ENCODE measurements at regions not wholly inside any gene's neighbourhood (a gene's known extent, or its start where the extent isn't known, plus 50 kb on each side); places are given as distances from the start of the nearest gene placed in this dataset.

GRCh38 chr14:106681568-106681967 is 1155.2 kb downstream of the TMEM121 start:
- TF ChIP-seq CTCF (conservative IDR thresholded peaks at IDR 0.05; ENCODE audit: low read depth, low read length) = peak; percentile 85
- TF ChIP-seq EZH2 (IDR thresholded peaks at IDR 0.05; ENCODE audit: borderline replicate concordance, low read depth, low read length, poor library complexity, severe bottlenecking) = no peak
- no peak overlapping the region for H3K4me3 ChIP-seq (ENCODE audit: low read depth, low read length, poor library complexity, severe bottlenecking)
- no peaks in the 10 kb centered on the region for H3K9me3 ChIP-seq (ENCODE audit: low read depth, low read length, poor library complexity, severe bottlenecking)
- H3K27me3 ChIP-seq (replicated peaks; ENCODE audit: insufficient read depth, low read depth, low read length, poor library complexity) = no peaks in the 10 kb centered on the region
- ChIA-PET CTCF (interaction anchor here (0.8 to 1.0 kb wide), 3 partner anchors 13 to 29 kb away, joined by 3 read pairs; no protein-coding TSS in a partner anchor), POLR2A (ENCODE audit: low non-redundant PET) (no interaction called here)
- H3K36me3 ChIP-seq (ENCODE audit: insufficient read depth, low read length, poor library complexity, severe bottlenecking) = no peaks in the 10 kb centered on the region
- BruUV-seq (replicated peaks) = no TSS peak
- H3K27ac ChIP-seq (ENCODE audit: low read depth, low read length, poor library complexity, severe bottlenecking) = peak overlapping the region; percentile 26
- peak; percentile 57 for DNase-seq (ENCODE audit: low spot score)
- intact Hi-C loops (cut with micrococcal nuclease; ENCODE audit: unreplicated experiment) = no loop called here
- peaks cover 30% of the 10 kb centered on the region for H3K4me1 ChIP-seq (ENCODE audit: insufficient read depth, low read length, poor library complexity, severe bottlenecking)

- CTCF ChIA-PET = no interaction called here
- Histone ChIP-seq H3K36me3 (ENCODE audit: insufficient read depth, low read length, poor library complexity, severe bottlenecking) (no peaks in the 10 kb centered on the region), H3K9me3 (ENCODE audit: low read depth, low read length, poor library complexity, severe bottlenecking) (no peaks in the 10 kb centered on the region), H3K27me3 (replicated peaks; ENCODE audit: insufficient read depth, low read depth, low read length, poor library complexity) (no peaks in the 10 kb centered on the region), H3K4me3 (ENCODE audit: low read depth, low read length, poor library complexity, severe bottlenecking) (no peak overlapping the region), H3K27ac (ENCODE audit: low read depth, low read length, poor library complexity, severe bottlenecking) (no peak overlapping the region), H3K4me1 (ENCODE audit: insufficient read depth, low read length, poor library complexity, severe bottlenecking) (peaks cover 29% of the 10 kb centered on the region)
- no TSS peak for BruUV-seq (replicated peaks)
- TF ChIP-seq EZH2 (IDR thresholded peaks at IDR 0.05; ENCODE audit: borderline replicate concordance, low read depth, low read length, poor library complexity, severe bottlenecking) (no peak), CTCF (conservative IDR thresholded peaks at IDR 0.05; ENCODE audit: low read depth, low read length) (no peak)
- DNase-seq (ENCODE audit: low spot score) = no peak
- POLR2A ChIA-PET (ENCODE audit: low non-redundant PET) = no interaction called here
- intact Hi-C loops (cut with micrococcal nuclease; ENCODE audit: unreplicated experiment) = no loop called here
Measured at GRCh38 chr14:106683631-106684030, 1157.2 kb downstream of the TMEM121 start.

GRCh38 chr14:106686533-106686932 is 1160.2 kb downstream of the TMEM121 start:
- Histone ChIP-seq H3K9me3 (ENCODE audit: low read depth, low read length, poor library complexity, severe bottlenecking) (no peaks in the 10 kb centered on the region), H3K27me3 (replicated peaks; ENCODE audit: insufficient read depth, low read depth, low read length, poor library complexity) (no peaks in the 10 kb centered on the region), H3K4me3 (ENCODE audit: low read depth, low read length, poor library complexity, severe bottlenecking) (no peak overlapping the region), H3K36me3 (ENCODE audit: insufficient read depth, low read length, poor library complexity, severe bottlenecking) (no peaks in the 10 kb centered on the region), H3K27ac (ENCODE audit: low read depth, low read length, poor library complexity, severe bottlenecking) (no peak overlapping the region), H3K4me1 (ENCODE audit: insufficient read depth, low read length, poor library complexity, severe bottlenecking) (no peaks in the 10 kb centered on the region)
- intact Hi-C loops (cut with micrococcal nuclease; ENCODE audit: unreplicated experiment) = no loop called here
- no TSS peak for BruUV-seq (replicated peaks)
- ChIA-PET POLR2A (ENCODE audit: low non-redundant PET) (no interaction called here), CTCF (no interaction called here)
- no peak for DNase-seq (ENCODE audit: low spot score)
- TF ChIP-seq CTCF (conservative IDR thresholded peaks at IDR 0.05; ENCODE audit: low read depth, low read length) (no peak), EZH2 (IDR thresholded peaks at IDR 0.05; ENCODE audit: borderline replicate concordance, low read depth, low read length, poor library complexity, severe bottlenecking) (no peak)
